ENCODE measurements at regions not wholly inside any gene's neighbourhood (a gene's known extent, or its start where the extent isn't known, plus 50 kb on each side); places are given as distances from the start of the nearest gene placed in this dataset.

GRCh38 chr2:23135481-23136100, 249.4 kb upstream of the KLHL29 start (continued):
- no peak for TF ChIP-seq AHDC1 (CRISPR knock-in tag; IDR thresholded peaks at IDR 0.05; ENCODE audit: borderline replicate concordance)
- TF ChIP-seq HHEX (CRISPR knock-in tag; IDR thresholded peaks at IDR 0.05), result no peak
- TF ChIP-seq NFIB (CRISPR knock-in tag; IDR thresholded peaks at IDR 0.05; ENCODE audit: borderline replicate concordance), result no peak
- TF ChIP-seq SALL2 (CRISPR knock-in tag; IDR thresholded peaks at IDR 0.05), result no peak
- TF ChIP-seq ZNF768 (CRISPR knock-in tag; IDR thresholded peaks at IDR 0.05), result no peak
- no peak for TF ChIP-seq REL (CRISPR knock-in tag; conservative IDR thresholded peaks at IDR 0.05)
- TF ChIP-seq RFX1 (IDR thresholded peaks at IDR 0.05), result no peak
- TF ChIP-seq HMG20B (CRISPR knock-in tag; conservative IDR thresholded peaks at IDR 0.05), result no peak
- TF ChIP-seq ZBTB43 (CRISPR knock-in tag; conservative IDR thresholded peaks at IDR 0.05), result no peak
- no peak for TF ChIP-seq REST (IDR thresholded peaks at IDR 0.05; ENCODE audit: borderline replicate concordance in 1 of 2, low read depth in 1 of 2, low read length in 2 of 2)
- TF ChIP-seq ZNF543 (CRISPR knock-in tag; IDR thresholded peaks at IDR 0.05), result no peak
- no peak for TF ChIP-seq ZNF703 (CRISPR knock-in tag; IDR thresholded peaks at IDR 0.05; ENCODE audit: borderline replicate concordance)
- no peak for TF ChIP-seq SNAPC4 (CRISPR knock-in tag; IDR thresholded peaks at IDR 0.05)
- no peak for TF ChIP-seq SNAI1 (CRISPR knock-in tag; IDR thresholded peaks at IDR 0.05; ENCODE audit: borderline replicate concordance)

Measured in HepG2 (cell line).